ENCODE measurements at regions not wholly inside any gene's neighbourhood (a gene's known extent, or its start where the extent isn't known, plus 50 kb on each side); places are given as distances from the start of the nearest gene placed in this dataset.

GRCh38 chr12:111057701-111058425 lies 137.5 kb upstream of the MYL2 start:
- TF ChIP-seq POLR2A (IDR thresholded peaks at IDR 0.05): no peak
- no peak for TF ChIP-seq CTCF (IDR thresholded peaks at IDR 0.05)

Measured in heart left ventricle (tissue), 13 donors.